Immature natural killer cell (primary cell): ENCODE measurements at regions not wholly inside any gene's neighbourhood (a gene's known extent, or its start where the extent isn't known, plus 50 kb on each side); places are given as distances from the start of the nearest gene placed in this dataset.
"Not testable (repeated sequence)": the region's sequence is repeated elsewhere in the genome, so short reads cannot be mapped to it uniquely, and the experiment has no call there.

Experiments
- DNase-seq, 3 donors: peaks; one replicate each; pipeline ENCODE4 v3.0.0; 2022; ENCODE audit warnings: mixed read lengths in 1 of 3
- H3K27ac Mint-ChIP-seq, 6 donors: one replicate each; pipeline ENCODE4 v1.8.0; 2020; ENCODE audit warnings: mixed read lengths in 6 of 6, mild to moderate bottlenecking in 5 of 6, inconsistent platforms in 4 of 6, moderate library complexity in 3 of 6
- H3K27me3 Mint-ChIP-seq, 3 donors: one replicate each; pipeline ENCODE4 v1.8.0; 2020 to 2021; ENCODE audit warnings: low read depth in 3 of 3, mild to moderate bottlenecking in 3 of 3, mixed read lengths in 3 of 3, moderate library complexity in 3 of 3, inconsistent platforms in 1 of 3
- H3K36me3 Mint-ChIP-seq, 3 donors: one replicate each; pipeline ENCODE4 v1.8.0; 2020; ENCODE audit warnings: mixed read lengths in 3 of 3, inconsistent platforms in 2 of 3, mild to moderate bottlenecking in 2 of 3
- H3K4me1 Mint-ChIP-seq, 2 donors: one replicate each; pipeline ENCODE4 v1.8.0; 2020; ENCODE audit warnings: inconsistent platforms in 2 of 2, mild to moderate bottlenecking in 2 of 2, mixed read lengths in 2 of 2, moderate library complexity in 1 of 2
- H3K4me3 Mint-ChIP-seq, 5 donors: one replicate each; pipeline ENCODE4 v1.8.0; 2020; ENCODE audit warnings: mild to moderate bottlenecking in 5 of 5, mixed read lengths in 5 of 5, inconsistent platforms in 3 of 5, moderate library complexity in 3 of 5
- H3K9me3 Mint-ChIP-seq, 6 donors: one replicate each; pipeline ENCODE4 v1.8.0; 2020; ENCODE audit warnings: mild to moderate bottlenecking in 6 of 6, mixed read lengths in 6 of 6, inconsistent platforms in 4 of 6, moderate library complexity in 3 of 6

- Mint-ChIP-seq H3K9me3 (peaks cover 9 to 27% (median 19%) of the 10 kb centered on the region in 6 donors), H3K36me3 (no peaks in the 10 kb centered on the region), H3K27ac (no peak overlapping the region), H3K4me3 (no peak overlapping the region), H3K4me1 (no peaks in the 10 kb centered on the region), H3K27me3 (peaks cover 0 to 2% (median 0%) of the 10 kb centered on the region in 3 donors)
- no peak for DNase-seq
These were observed 331.7 kb upstream of the ADGRL3 start for GRCh38 chr4:60868232-60868960.

- no peak for DNase-seq
- Mint-ChIP-seq H3K27me3 (no peaks in the 10 kb centered on the region), H3K4me3 (no peak overlapping the region)
These were observed 320.9 kb upstream of the ADGRL3 start for GRCh38 chr4:60879135-60879701.

GRCh38 chr4:60884587-60884986, 315.5 kb upstream of the ADGRL3 start:
- Mint-ChIP-seq H3K27me3 (peaks cover 0 to 2% (median 0%) of the 10 kb centered on the region in 3 donors), H3K9me3 (peaks cover 12 to 59% (median 32%) of the 10 kb centered on the region in 6 donors), H3K36me3 (no peaks in the 10 kb centered on the region), H3K4me3 (no peak overlapping the region), H3K4me1 (no peaks in the 10 kb centered on the region), H3K27ac (no peak overlapping the region)
- no peak for DNase-seq

More at GRCh38 chr4:60879135-60879701, 320.9 kb upstream of the ADGRL3 start:
- Mint-ChIP-seq H3K4me1 (no peaks in the 10 kb centered on the region), H3K9me3 (peaks cover 10 to 52% (median 16%) of the 10 kb centered on the region in 6 donors), H3K27ac (no peak overlapping the region), H3K36me3 (no peaks in the 10 kb centered on the region)

GRCh38 chr4:60885011-60885410, 315.1 kb upstream of the ADGRL3 start:
- Mint-ChIP-seq H3K4me1 (no peaks in the 10 kb centered on the region), H3K36me3 (no peaks in the 10 kb centered on the region), H3K4me3 (no peak overlapping the region), H3K9me3 (peaks cover 12 to 60% (median 32%) of the 10 kb centered on the region in 6 donors), H3K27me3 (peaks cover 0 to 2% (median 0%) of the 10 kb centered on the region in 3 donors), H3K27ac (no peak overlapping the region)
- no peak for DNase-seq

- Mint-ChIP-seq H3K27ac (no peak overlapping the region), H3K4me1 (no peaks in the 10 kb centered on the region), H3K4me3 (no peak overlapping the region), H3K36me3 (peaks cover 0 to 6% (median 0%) of the 10 kb centered on the region in 3 donors), H3K27me3 (peaks cover 0 to 2% (median 0%) of the 10 kb centered on the region in 3 donors), H3K9me3 (peaks cover 11 to 65% (median 37%) of the 10 kb centered on the region in 6 donors)
- no peak for DNase-seq
These were observed 309.4 kb upstream of the ADGRL3 start for GRCh38 chr4:60890743-60891142.

- no peak for DNase-seq
- Mint-ChIP-seq H3K27me3 (peaks cover 0 to 2% (median 0%) of the 10 kb centered on the region in 3 donors), H3K36me3 (peaks cover 0 to 6% (median 0%) of the 10 kb centered on the region in 3 donors), H3K4me3 (no peak overlapping the region), H3K4me1 (no peaks in the 10 kb centered on the region), H3K27ac (no peak overlapping the region), H3K9me3 (peaks cover 11 to 72% (median 38%) of the 10 kb centered on the region in 6 donors)
These were observed 308.2 kb upstream of the ADGRL3 start for GRCh38 chr4:60891947-60892346.

- H3K27me3 Mint-ChIP-seq: no peaks in the 10 kb centered on the region
- no peak overlapping the region for H3K27ac Mint-ChIP-seq
- no peak for DNase-seq
- H3K9me3 Mint-ChIP-seq: peaks cover 7 to 60% (median 29%) of the 10 kb centered on the region in 6 donors
- H3K36me3 Mint-ChIP-seq: peaks cover 0 to 6% (median 0%) of the 10 kb centered on the region in 3 donors
- no peaks in the 10 kb centered on the region for H3K4me1 Mint-ChIP-seq
- no peak overlapping the region for H3K4me3 Mint-ChIP-seq
These were observed 302.7 kb upstream of the ADGRL3 start for GRCh38 chr4:60897415-60897814.

- Mint-ChIP-seq H3K4me3 (no peak overlapping the region), H3K27me3 (no peaks in the 10 kb centered on the region), H3K9me3 (peaks cover 0 to 47% (median 22%) of the 10 kb centered on the region in 6 donors), H3K27ac (no peak overlapping the region), H3K36me3 (no peaks in the 10 kb centered on the region), H3K4me1 (no peaks in the 10 kb centered on the region)
- DNase-seq: no peak
These were observed 295.0 kb upstream of the ADGRL3 start for GRCh38 chr4:60905162-60905561.

- H3K4me1 Mint-ChIP-seq: no peaks in the 10 kb centered on the region
- no peaks in the 10 kb centered on the region for H3K36me3 Mint-ChIP-seq
- H3K9me3 Mint-ChIP-seq: peaks cover under 1 to 38% (median 19%) of the 10 kb centered on the region in 6 donors
- DNase-seq: no peak
- H3K27me3 Mint-ChIP-seq: peaks cover 0 to 1% (median 0%) of the 10 kb centered on the region in 3 donors
- H3K4me3 Mint-ChIP-seq: no peak overlapping the region
- no peak overlapping the region for H3K27ac Mint-ChIP-seq
These were observed 289.0 kb upstream of the ADGRL3 start for GRCh38 chr4:60911127-60911526.

GRCh38 chr4:60913002-60913401, 287.1 kb upstream of the ADGRL3 start:
- H3K4me1 Mint-ChIP-seq: no peaks in the 10 kb centered on the region
- H3K4me3 Mint-ChIP-seq: no peak overlapping the region
- no peak overlapping the region for H3K27ac Mint-ChIP-seq
- H3K27me3 Mint-ChIP-seq: peaks cover 0 to 1% (median 0%) of the 10 kb centered on the region in 3 donors
- no peak for DNase-seq
- H3K36me3 Mint-ChIP-seq: no peaks in the 10 kb centered on the region
- peaks cover 2 to 33% (median 16%) of the 10 kb centered on the region in 6 donors for H3K9me3 Mint-ChIP-seq

GRCh38 chr4:60913671-60914070, 286.5 kb upstream of the ADGRL3 start:
- Mint-ChIP-seq H3K4me1 (no peaks in the 10 kb centered on the region), H3K27me3 (peaks cover 0 to 1% (median 0%) of the 10 kb centered on the region in 3 donors), H3K9me3 (peaks cover 2 to 29% (median 16%) of the 10 kb centered on the region in 6 donors), H3K36me3 (no peaks in the 10 kb centered on the region), H3K4me3 (no peak overlapping the region), H3K27ac (no peak overlapping the region)
- DNase-seq: no peak

- not testable (repeated sequence) for H3K27ac Mint-ChIP-seq, H3K36me3 Mint-ChIP-seq, H3K4me3 Mint-ChIP-seq, DNase-seq, H3K4me1 Mint-ChIP-seq, H3K27me3 Mint-ChIP-seq
- peaks cover 0 to 26% (median 7%) of the 10 kb centered on the region in 6 donors for H3K9me3 Mint-ChIP-seq
These were observed 278.4 kb upstream of the ADGRL3 start for GRCh38 chr4:60921735-60922134.

- no peak for DNase-seq
- Mint-ChIP-seq H3K4me3 (no peak overlapping the region), H3K9me3 (peaks cover 4 to 38% (median 10%) of the 10 kb centered on the region in 6 donors), H3K36me3 (no peaks in the 10 kb centered on the region), H3K27me3 (no peaks in the 10 kb centered on the region), H3K4me1 (no peaks in the 10 kb centered on the region), H3K27ac (no peak overlapping the region)
These were observed 277.1 kb upstream of the ADGRL3 start for GRCh38 chr4:60923075-60923474.

- Mint-ChIP-seq H3K4me3 (no peak overlapping the region), H3K27me3 (no peaks in the 10 kb centered on the region), H3K9me3 (peaks cover 4 to 61% (median 19%) of the 10 kb centered on the region in 6 donors), H3K36me3 (no peaks in the 10 kb centered on the region), H3K4me1 (no peaks in the 10 kb centered on the region), H3K27ac (no peak overlapping the region)
- DNase-seq: no peak
These were observed 273.5 kb upstream of the ADGRL3 start for GRCh38 chr4:60926624-60927023.
